HG03095 (cell line): ENCODE measurements at regions not wholly inside any gene's neighbourhood (a gene's known extent, or its start where the extent isn't known, plus 50 kb on each side); places are given as distances from the start of the nearest gene placed in this dataset.

Experiments used
- ATAC-seq: cut with Tn5 transposase; IDR thresholded peaks from one replicate; pipeline ENCODE4 v1.9.1; 2021; ENCODE audit warnings: moderate library complexity; ENCODE audit not compliant: unreplicated experiment

DNA sequence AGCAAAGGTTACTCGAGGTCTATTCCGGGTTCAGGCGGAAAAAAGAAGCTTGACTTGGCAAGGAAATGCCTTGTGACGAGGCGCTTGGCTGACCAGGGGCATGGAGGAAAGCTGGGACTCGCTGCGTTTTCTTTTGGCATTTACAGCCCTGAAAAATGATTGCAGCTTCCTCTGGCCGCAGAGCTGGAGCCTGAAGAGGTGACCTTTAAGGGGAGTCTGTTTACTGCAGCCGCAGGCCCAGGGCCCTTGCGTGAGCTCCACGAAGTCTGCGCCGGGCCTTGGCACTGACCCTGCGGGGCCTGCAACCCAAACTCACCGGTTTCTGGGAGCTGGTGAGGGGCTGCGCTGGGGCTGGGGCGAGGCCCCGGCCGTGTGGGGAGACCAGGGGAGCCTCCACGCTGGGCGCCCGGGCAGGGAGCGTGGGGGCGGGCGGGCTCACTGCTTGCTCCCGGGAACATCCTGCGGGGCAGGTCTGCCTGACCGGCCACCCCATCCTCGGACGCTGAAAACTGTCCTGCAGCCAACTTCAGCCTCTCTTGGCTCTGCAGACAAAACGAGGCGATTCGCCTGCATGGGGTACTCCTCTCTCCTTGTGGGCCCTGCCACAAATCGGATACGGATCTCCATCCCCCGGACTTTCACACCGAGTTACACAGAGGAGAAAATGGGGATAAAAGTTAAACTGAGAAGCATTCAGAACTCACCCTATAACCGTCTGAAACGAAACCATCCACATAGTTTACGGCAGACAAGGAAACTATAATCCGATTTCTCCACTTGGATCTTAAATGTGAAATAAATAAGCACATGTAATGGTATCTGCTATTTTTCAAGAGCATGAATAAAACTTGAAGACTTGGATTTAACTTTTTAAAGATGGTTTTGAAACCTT, 206.3 kb upstream of the FOXF1 start:
- ATAC-seq = no peak

DNA sequence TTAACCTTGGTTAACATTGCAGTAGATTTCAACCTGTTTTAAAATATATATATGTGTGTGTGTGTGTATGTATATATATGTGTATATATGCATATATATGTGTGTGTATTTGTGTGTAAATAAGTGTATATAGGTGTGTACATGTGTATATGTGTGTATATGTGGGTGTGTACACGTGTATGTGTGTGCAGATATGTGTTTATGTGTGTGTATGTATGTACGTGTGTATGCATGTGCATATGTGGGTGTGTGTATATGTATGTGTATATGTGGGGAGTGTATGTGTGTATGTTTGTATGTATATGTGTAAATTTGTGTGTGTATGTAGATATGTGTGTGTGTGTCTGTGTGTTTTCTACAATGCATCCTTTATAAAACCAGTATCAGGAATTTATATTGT, 205.5 kb upstream of the FOXF1 start:
- ATAC-seq = no peak

DNA sequence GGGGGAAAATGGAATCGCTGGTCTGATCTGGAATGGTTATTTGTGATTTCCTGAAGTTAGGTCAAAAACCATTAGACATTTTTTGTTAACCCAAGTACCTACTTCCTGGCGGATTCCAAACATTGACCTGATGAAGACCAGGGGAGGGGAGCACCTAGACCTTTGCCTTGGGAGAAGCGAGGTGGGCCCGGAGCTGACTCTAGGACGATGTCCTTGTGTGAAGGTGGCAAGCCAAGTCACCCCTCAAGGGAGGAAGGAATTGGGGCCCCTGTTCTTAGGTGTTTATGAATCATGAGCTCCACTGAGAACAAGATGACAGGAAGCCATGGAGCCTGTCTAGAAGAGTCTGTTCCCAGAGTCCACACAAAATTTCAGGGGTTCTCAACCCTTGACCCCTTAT, 204.9 kb upstream of the FOXF1 start:
- no peak for ATAC-seq

DNA sequence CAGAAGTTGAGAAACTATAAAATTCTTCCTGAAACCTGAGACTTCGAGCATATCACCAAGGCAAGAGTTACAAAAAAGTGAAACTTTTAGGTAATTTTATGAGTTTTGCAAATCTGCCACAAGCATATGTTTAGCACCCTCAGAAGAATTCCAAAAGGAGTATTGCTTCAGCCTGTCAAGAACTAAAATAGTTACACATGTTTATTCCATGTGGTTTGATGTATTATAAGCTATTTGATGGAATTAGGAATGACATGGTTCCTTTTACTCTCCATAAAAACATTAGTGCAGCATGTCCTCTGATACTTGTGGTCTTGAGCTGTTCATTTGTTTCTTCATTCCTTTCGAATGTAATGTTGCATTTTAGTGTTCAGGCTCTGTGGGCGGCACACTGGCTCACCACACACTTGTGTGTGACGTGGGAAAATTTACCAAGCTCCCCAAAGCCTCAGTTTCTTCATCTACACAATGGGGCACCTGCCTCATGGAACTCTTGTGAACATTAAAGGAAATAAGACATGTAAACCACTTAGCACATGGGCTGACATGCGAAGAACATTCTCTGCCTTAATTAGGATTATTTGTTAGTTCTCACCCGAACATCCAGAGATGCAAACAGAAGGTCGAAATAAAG, 204.2 kb upstream of the FOXF1 start:
- no peak for ATAC-seq

DNA sequence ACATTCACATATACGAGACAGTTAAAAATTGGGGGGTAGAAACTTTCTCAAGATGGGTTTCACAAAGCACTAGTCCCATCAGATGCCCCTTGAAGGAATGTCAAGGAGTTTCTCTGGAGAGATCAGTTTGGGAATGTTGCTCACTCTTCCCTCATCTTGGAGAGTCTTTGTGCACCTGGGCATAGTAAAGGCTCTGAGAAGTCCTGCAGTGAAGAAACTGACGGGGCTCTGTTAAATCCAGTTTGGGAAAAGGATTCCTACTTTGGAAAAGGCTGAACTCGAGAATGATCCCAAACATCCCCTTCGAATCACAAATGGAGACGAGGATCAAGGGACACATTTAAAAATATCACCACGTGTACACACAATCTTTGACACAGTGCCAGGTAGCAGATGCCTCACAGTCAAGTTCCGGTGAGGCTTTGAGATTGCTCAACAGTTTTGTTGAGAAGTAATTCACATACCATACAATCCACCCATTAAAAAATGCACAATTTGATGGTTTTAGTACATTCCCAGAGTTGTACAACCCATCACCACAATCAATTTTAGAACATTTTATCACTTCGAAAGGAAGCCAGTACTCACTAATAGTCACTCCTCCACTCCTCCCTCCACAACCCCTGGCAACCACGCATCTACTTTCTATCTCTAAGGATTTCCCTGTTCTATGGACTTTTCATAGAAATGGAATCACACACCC, 203.4 kb upstream of the FOXF1 start:
- no peak for ATAC-seq

DNA sequence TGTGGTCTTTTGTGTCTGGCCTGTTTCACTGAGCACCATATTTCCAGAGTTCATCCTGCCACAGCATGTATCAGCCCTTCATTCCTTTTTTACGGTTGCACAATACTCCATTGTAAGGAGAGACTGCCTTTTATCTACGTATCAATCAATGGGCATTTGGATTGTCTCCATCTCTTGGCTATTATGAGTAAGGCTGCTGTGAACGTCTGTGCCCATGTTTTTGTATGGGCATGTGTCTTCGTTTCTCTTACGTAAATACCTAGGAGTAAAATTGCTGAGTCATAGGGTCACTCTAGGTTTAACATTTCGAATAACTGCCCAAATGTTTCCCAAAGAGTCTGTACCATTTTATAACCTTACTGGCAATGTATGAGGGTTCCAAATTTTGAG, 202.8 kb upstream of the FOXF1 start:
- no peak for ATAC-seq

DNA sequence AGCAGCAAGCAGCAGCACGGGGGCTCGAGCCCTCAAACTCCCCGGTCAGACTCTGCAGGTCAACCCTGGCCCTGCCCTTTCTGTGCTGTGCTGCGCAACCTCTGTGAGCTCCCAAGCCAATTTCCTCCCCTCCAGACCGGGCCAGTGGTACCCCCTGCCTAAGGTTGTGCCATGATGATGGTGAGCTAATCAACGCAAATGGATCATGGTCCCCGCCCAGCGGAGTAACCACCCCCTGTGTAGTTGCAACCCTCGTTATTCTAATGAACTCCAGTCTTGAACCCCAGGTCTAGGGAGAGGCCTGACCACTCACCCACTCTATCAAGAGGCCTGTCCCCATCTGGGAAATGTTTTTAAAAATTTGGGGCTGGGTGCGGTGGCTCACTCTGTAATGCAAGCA, 201.8 kb upstream of the FOXF1 start:
- ATAC-seq = no peak

DNA sequence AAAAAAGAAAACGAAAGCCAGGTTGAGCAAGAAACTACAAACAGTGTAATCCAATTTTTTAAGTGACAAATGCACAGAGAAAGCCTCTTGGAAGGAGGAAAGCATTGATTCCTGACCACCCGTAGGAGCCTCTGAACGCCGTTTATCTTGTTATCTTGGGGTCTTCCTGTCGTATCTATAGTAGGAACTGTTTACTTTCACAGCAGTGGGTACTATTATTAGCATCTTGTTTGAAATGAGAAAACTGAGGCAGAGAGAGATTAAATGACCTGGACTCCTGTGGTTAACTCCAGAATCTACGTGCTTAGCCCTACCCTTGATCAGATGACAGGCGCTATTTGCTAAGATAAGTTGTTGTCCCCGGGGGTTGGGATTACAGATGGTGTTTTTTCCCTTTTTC, 196.7 kb upstream of the FOXF1 start:
- no peak for ATAC-seq

DNA sequence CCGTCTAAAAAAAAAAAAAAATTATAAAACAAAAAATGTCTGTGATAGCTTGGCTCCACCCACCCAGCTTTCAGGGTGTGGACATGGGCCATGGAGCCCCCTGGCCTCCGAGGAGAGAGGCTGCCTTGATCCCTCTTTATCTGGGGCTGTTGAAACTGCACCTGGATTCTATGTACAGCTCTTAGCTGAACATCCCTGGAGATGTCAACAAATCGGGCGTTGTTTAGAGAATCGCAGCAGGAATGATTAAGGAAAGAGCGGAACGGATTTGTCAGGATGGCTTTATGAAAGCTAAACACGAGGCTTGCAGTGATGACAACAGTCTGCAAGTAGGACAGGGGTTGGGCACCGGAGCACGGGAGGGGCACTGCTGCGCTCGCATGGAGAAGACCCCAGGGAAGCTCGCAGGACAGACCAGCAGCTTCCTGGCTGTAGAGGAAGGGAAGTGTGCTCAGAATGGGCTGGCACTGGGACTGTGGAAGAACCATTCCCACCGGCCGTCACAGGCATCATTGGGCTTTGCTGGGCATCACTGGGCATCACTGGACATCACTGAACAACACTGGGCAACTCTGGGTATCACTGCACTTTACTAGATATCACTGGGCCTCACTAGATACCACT, 195.8 kb upstream of the FOXF1 start:
- ATAC-seq = no peak

DNA sequence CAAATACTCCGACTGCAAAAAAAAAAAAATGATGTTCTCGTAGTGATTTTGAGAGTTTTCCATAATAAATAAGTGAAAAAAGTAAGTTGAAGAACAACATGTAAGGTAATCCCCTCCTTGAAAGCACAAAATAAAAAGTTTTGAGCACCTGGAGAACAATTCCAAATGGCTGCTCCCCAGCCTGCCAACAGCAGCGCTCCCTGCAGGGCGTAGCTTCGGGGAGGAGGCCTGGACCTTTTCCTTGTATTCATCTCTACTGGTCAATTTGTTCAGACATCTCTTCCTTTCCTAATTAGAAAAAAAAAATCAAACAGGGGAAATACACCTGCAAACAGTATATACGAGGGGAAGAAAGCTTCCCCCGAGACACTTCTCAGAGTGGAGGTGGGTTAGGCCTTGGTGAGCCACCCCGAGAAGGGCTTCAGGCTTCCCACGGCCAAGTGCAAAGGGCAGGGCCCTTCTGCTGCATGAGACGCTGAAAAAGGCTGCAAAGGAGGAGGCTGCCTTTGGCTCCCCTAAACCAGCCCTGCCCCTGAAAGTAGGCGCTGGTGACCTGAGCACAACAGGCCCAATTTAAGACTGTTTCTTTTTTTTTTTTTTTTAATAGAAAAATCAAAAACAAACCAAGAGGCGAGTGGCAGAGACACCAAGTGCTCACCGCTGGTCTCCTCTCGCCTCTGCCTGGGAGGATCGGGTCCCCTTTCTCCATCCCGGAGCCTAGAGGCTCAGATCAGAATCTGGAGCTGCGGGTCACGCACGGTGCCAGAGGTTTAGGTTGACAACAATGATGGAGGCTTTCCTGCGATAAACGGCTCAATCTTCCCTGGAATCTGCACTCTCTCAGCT, 193.1 kb upstream of the FOXF1 start:
- ATAC-seq = no peak

DNA sequence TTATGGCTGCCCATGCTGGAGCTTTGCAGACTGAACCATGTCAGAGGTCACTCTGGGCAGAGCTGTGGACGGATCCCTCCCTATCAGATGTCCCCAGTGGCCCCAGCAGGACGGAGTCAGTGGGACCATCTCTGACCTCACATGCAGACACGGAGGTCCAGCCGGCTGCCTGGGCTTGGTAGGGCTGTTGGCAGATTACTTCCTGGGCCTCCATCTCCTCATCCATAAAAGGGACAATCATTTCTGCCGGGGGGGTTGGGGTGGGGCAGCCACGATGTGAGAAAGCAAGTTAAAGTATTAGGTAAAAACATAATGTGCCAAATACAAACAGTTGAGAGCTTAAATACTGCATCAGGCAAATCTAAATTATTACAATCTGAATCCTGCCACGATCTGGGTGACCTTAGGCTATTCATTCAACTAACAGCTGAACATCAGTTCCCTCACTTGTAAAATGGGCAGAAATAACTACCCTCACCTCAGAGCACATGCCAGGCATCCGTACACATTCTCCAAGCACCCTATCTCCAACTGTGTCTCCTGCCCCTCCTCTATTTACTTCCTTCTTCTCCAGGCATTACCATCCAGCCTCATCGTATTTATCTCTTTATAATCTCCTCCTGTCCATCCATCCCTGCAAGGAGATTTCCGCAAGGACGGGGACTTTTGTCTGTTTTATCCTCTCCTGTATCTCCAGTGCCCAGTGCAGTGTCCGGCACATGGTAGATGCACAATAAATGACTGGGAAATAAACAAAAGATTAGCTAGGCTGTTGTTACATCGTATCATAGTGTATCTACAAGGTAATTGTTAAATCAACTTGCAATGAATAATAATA, 192.3 kb upstream of the FOXF1 start:
- no peak for ATAC-seq

DNA sequence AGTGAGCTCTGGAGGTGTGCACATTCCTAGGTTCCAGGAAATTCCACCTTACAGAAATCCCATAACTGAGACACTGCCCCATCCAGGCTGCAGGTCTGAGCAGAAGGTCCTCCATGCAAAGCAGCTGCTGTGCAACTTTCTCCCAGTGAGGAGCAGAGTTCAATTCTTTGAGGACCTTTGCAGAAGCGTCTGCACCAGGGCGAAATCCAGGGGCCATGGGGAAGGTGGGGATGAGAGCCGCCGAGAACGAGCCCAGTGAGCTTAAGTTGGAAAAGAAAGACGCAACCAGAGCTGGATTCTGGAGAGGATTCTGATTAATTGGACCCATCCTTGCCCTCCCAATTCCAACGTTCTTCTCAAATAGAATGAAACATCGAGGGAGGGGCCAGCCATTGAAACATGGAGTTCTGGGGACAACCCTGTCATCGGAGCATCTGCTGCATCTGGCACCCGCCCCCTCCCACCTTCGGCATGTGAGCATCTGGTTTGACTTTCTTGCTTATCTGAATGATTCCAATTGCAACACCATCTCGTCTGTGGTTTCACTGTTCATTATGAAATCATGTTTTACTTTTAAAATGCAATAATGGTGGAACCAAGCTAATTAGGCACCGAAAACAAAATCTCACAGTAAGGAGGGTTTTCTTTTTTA, 190.6 kb upstream of the FOXF1 start:
- ATAC-seq = no peak

DNA sequence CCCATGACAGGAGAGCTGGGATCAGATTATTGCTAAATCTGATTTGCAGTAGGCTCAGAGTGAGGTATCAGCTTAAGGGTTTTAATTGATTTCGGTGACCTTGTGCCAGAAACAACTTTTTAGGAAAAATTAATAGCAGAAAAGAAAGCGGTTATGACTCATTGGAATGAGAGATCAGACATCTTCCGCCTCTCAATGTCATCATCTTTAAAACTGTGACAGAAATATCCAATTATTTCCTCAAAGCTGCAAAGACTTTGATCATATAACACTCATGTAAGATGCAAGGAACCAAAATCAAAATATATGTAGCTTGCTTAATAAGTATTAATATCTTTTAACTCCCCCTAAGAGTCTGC, 190.1 kb upstream of the FOXF1 start:
- ATAC-seq = no peak

DNA sequence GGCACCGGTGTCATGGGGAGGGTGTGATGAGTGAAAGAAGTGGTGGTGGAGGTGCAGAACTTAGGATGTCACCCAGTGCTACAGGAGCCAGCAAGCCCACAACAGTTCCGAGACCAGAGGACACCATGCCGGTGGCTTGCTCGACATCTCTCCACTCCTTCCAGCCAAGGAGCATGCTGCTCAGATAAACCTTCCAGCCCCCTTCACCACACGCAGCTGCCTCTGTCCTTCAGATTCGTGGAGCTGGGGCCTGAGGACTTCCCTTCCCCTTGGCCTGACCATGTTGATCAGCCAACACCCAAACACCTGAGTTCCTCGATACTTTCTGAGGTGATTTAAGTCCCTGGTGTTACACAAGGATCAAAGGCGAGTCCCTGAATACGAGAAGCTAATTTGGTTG, 188.8 kb upstream of the FOXF1 start:
- no peak for ATAC-seq

DNA sequence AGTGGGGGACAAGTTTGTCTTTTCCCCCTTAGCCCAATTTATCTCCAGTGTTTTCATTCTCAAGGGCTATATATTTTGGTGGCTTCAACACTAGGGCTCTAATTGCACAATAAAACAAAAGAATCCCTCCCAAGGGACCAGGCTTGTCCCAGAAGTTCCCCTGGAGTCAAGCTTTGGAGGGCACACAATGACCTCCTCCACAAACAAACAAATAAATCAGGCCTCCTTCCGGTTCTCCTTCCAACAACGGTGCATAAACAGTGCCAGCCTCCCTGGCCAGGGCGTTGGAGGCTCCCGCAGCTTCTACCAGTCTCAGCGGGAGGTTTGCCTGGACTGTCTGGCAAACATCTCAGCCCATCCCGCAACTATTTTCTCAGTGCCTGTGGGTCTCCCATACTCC, 188.0 kb upstream of the FOXF1 start:
- no peak for ATAC-seq

DNA sequence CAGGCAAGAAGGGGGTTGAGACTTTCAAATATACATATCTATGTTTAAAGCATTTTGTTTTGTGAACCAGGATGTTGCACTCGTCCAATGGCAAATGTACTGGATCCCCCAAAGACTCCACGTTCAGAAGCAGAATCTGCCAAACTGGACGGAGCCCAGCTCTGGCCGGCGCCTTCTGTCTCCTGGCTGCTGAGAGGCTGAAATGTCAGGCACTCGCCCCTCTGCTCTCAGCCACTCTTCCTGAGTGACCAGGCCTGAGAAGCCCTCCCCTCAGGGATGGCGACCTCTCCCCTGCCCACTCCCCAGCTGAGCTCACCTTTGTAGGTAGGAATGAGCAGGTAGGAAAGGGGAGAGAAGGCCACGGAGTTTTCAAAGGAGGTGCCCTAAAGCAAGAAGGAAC, 187.5 kb upstream of the FOXF1 start:
- no peak for ATAC-seq

DNA sequence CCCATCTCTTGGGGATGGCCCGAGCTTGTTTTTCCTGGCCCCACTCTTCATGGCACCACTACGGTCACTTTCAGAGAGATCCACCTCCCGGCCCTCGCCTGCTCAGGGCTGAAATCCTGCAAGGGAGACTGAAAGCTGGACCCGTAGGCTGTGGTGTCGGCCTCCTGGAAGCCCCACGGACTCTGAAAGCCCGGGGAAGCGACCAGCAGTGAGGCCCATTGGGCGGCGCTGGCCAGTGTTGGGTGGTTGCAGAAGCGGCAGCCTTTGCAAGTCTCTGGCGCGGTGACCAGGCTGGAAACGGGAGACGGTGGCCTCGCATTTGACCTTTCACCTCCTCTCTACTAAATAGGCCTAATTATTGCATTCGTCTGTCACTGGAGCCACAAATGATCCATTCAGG, 186.0 kb upstream of the FOXF1 start:
- no peak for ATAC-seq

DNA sequence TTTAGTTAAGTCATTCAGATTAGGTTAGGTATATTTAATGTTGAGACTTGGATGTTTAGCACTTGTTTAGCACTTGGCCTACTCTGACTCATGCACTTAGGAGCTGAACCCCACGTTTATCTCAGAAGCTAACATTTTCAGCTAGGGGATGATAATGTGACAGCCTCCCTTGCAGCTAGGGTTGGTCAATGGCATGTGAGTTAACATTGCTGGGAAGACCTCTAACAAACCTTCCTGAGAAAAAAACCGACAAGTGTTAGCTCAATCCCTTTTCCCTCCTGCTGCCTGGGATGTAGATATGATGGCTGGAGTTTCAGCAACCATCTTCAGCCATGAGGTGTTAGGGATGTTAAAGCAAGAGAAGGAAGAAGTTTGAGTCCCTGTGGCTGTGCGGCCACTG, 185.0 kb upstream of the FOXF1 start:
- no peak for ATAC-seq

DNA sequence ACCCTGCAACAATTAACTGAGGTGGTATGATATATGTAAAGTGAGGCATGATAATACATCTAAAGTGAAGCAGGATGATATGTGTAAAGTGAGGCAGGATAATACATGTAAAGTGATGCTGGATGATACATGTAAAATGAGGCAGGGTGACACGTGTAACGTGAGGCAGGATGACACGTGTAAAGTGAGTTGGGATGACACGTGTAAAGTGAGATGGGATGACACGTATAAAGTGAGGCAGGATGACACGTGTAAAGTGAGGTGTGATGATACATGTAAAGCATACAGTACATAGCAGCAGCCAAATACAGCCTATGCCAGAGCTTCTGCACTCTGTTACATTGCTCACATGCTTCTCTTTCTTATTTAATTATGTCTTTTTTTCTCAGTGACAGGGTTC, 184.4 kb upstream of the FOXF1 start:
- ATAC-seq = no peak
